Brain microvascular endothelial cell (primary cell): ENCODE measurements at regions not wholly inside any gene's neighbourhood (a gene's known extent, or its start where the extent isn't known, plus 50 kb on each side); places are given as distances from the start of the nearest gene placed in this dataset.
A peak's percentile ranks its signal among the peaks of the same experiment; 100 is the strongest.

Experiments
- DNase-seq: peaks from one replicate; pipeline ENCODE4 v3.0.0-alpha.2; 2020
- H3K27ac ChIP-seq: fragments of 250-450 bp; sonication (Bioruptor Pico); 2 replicates; pipeline ENCODE4 v1.5.1; 2020; ENCODE audit warnings: mild to moderate bottlenecking, moderate library complexity
- H3K27me3 ChIP-seq: fragments of 250-450 bp; sonication (Bioruptor Pico); replicated peaks from 2 replicates; pipeline ENCODE4 v1.5.1; 2020; ENCODE audit warnings: mild to moderate bottlenecking
- H3K36me3 ChIP-seq: fragments of 250-450 bp; sonication (Bioruptor Pico); replicated peaks from 2 replicates; pipeline ENCODE4 v1.5.1; 2020; ENCODE audit warnings: mild to moderate bottlenecking
- H3K4me3 ChIP-seq: 2 replicates; pipeline ENCODE4 v1.5.1; 2011; ENCODE audit warnings: low read depth, mild to moderate bottlenecking, control low read depth, low read length, moderate library complexity
- CTCF ChIP-seq: IDR thresholded peaks from 2 replicates; pipeline ENCODE4 v1.5.1; 2011; ENCODE audit warnings: low read depth, mild to moderate bottlenecking, moderate library complexity, low read length, control low read depth, inconsistent platforms; ENCODE audit errors: missing control alignments
- in situ Hi-C: cut with HindIII; loops from 2 replicates; pipeline ENCODE4 v1.10.0; 2017; ENCODE audit warnings: low sequenced_read_pairs, low pct_ligation_motif_present

GRCh38 chr5:54821445-54822323 lies 163.7 kb downstream of the ESM1 start:
- in situ Hi-C loops, result no loop called here
- H3K4me3 ChIP-seq, result no peak overlapping the region
- no peak overlapping the region for H3K27ac ChIP-seq
- no peaks in the 10 kb centered on the region for H3K27me3 ChIP-seq
- H3K36me3 ChIP-seq, result no peaks in the 10 kb centered on the region
- no peak for DNase-seq
- TF ChIP-seq CTCF, result no peak

GRCh38 chr5:54820346-54821134 lies 164.9 kb downstream of the ESM1 start:
- H3K27me3 ChIP-seq, result no peaks in the 10 kb centered on the region
- no peak for DNase-seq
- TF ChIP-seq CTCF, result no peak

GRCh38 chr5:54807421-54807820 lies 178.0 kb downstream of the ESM1 start:
- TF ChIP-seq CTCF, result no peak
- Histone ChIP-seq H3K4me3 (no peak overlapping the region), H3K27ac (no peak overlapping the region), H3K27me3 (no peaks in the 10 kb centered on the region), H3K36me3 (no peaks in the 10 kb centered on the region)
- in situ Hi-C loops, result no loop called here
- peak; percentile 25 for DNase-seq

More at GRCh38 chr5:54820346-54821134, 164.9 kb downstream of the ESM1 start:
- in situ Hi-C loops, result no loop called here
- Histone ChIP-seq H3K36me3 (no peaks in the 10 kb centered on the region), H3K4me3 (no peak overlapping the region), H3K27ac (no peak overlapping the region)

GRCh38 chr5:54804521-54804920 lies 180.9 kb downstream of the ESM1 start:
- no peak overlapping the region for H3K4me3 ChIP-seq
- no peak for DNase-seq
- H3K36me3 ChIP-seq, result no peaks in the 10 kb centered on the region
- H3K27me3 ChIP-seq, result no peaks in the 10 kb centered on the region
- in situ Hi-C loops, result no loop called here
- no peak for TF ChIP-seq CTCF
- no peak overlapping the region for H3K27ac ChIP-seq

GRCh38 chr5:54804086-54804485 lies 181.3 kb downstream of the ESM1 start:
- DNase-seq, result no peak
- no peaks in the 10 kb centered on the region for H3K27me3 ChIP-seq
- H3K36me3 ChIP-seq, result no peaks in the 10 kb centered on the region
- H3K4me3 ChIP-seq, result no peak overlapping the region
- TF ChIP-seq CTCF, result no peak
- in situ Hi-C loops, result no loop called here
- no peak overlapping the region for H3K27ac ChIP-seq
